HG03064 (cell line): ENCODE measurements at regions not wholly inside any gene's neighbourhood (a gene's known extent, or its start where the extent isn't known, plus 50 kb on each side); places are given as distances from the start of the nearest gene placed in this dataset.

Experiments
- ATAC-seq: cut with Tn5 transposase; IDR thresholded peaks from one replicate; pipeline ENCODE4 v1.9.1; 2021; ENCODE audit warnings: low read depth; ENCODE audit not compliant: unreplicated experiment

GRCh38 chr6:88263591-88263990 is 97.4 kb upstream of the CNR1 start:
- no peak for ATAC-seq

- no peak for ATAC-seq
Observed at GRCh38 chr6:88262332-88262731, 96.2 kb upstream of the CNR1 start.

GRCh38 chr6:88251301-88251700 is 85.2 kb upstream of the CNR1 start:
- no peak for ATAC-seq

GRCh38 chr6:88248709-88249321 is 82.7 kb upstream of the CNR1 start:
- ATAC-seq: no peak

- ATAC-seq: no peak
Observed at GRCh38 chr6:88246654-88247053, 80.5 kb upstream of the CNR1 start.

GRCh38 chr6:88244721-88245120 is 78.6 kb upstream of the CNR1 start:
- no peak for ATAC-seq

GRCh38 chr6:88238901-88239300 is 72.8 kb upstream of the CNR1 start:
- ATAC-seq: no peak

GRCh38 chr6:88238065-88238464 is 71.9 kb upstream of the CNR1 start:
- peak; percentile 88 for ATAC-seq

- no peak for ATAC-seq
Observed at GRCh38 chr6:88236612-88237360, 70.6 kb upstream of the CNR1 start.

- ATAC-seq: no peak
Observed at GRCh38 chr6:88232753-88233152, 66.6 kb upstream of the CNR1 start.

GRCh38 chr6:88223298-88223697 is 57.2 kb upstream of the CNR1 start:
- ATAC-seq: no peak

GRCh38 chr6:88220493-88220892 is 54.3 kb upstream of the CNR1 start:
- no peak for ATAC-seq

GRCh38 chr6:88216182-88216581 is 50.0 kb upstream of the CNR1 start:
- no peak for ATAC-seq
